ENCODE measurements at regions not wholly inside any gene's neighbourhood (a gene's known extent, or its start where the extent isn't known, plus 50 kb on each side); places are given as distances from the start of the nearest gene placed in this dataset.

GRCh38 chr1:187619175-187619574 lies 790.4 kb downstream of the PLA2G4A start:
- DNase-seq (ENCODE audit: low read depth in 4 of 4, low spot score in 2 of 4) = no peak

- DNase-seq (ENCODE audit: low read depth in 4 of 4, low spot score in 2 of 4) = no peak
These were observed 793.2 kb downstream of the PLA2G4A start for GRCh38 chr1:187621951-187622350.

GRCh38 chr1:187622545-187622944 lies 793.8 kb downstream of the PLA2G4A start:
- DNase-seq (ENCODE audit: low read depth in 4 of 4, low spot score in 2 of 4) = no peak

- no peak for DNase-seq (ENCODE audit: low read depth in 4 of 4, low spot score in 2 of 4)
These were observed 796.2 kb downstream of the PLA2G4A start for GRCh38 chr1:187624812-187625545.

- no peak for DNase-seq (ENCODE audit: low read depth in 4 of 4, low spot score in 2 of 4)
These were observed 797.3 kb downstream of the PLA2G4A start for GRCh38 chr1:187626056-187626455.

- no peak for DNase-seq (ENCODE audit: low read depth in 4 of 4, low spot score in 2 of 4)
These were observed 798.8 kb downstream of the PLA2G4A start for GRCh38 chr1:187627516-187627915.

GRCh38 chr1:187629075-187629474 lies 800.3 kb downstream of the PLA2G4A start:
- DNase-seq (ENCODE audit: low read depth in 4 of 4, low spot score in 2 of 4) = no peak

- no peak for DNase-seq (ENCODE audit: low read depth in 4 of 4, low spot score in 2 of 4)
These were observed 802.1 kb downstream of the PLA2G4A start for GRCh38 chr1:187630653-187631380.

- no peak for DNase-seq (ENCODE audit: low read depth in 4 of 4, low spot score in 2 of 4)
These were observed 802.6 kb downstream of the PLA2G4A start for GRCh38 chr1:187631381-187631675.

- no peak for DNase-seq (ENCODE audit: low read depth in 4 of 4, low spot score in 2 of 4)
These were observed 803.2 kb downstream of the PLA2G4A start for GRCh38 chr1:187631984-187632383.

GRCh38 chr1:187634940-187635339 lies 806.2 kb downstream of the PLA2G4A start:
- DNase-seq (ENCODE audit: low read depth in 4 of 4, low spot score in 2 of 4) = no peak

GRCh38 chr1:187638733-187639434 lies 810.1 kb downstream of the PLA2G4A start:
- DNase-seq (ENCODE audit: low read depth in 4 of 4, low spot score in 2 of 4) = no peak

GRCh38 chr1:187641015-187641414 lies 812.3 kb downstream of the PLA2G4A start:
- DNase-seq (ENCODE audit: low read depth in 4 of 4, low spot score in 2 of 4) = no peak

GRCh38 chr1:187641463-187641862 lies 812.7 kb downstream of the PLA2G4A start:
- DNase-seq (ENCODE audit: low read depth in 4 of 4, low spot score in 2 of 4) = no peak

- DNase-seq (ENCODE audit: low read depth in 4 of 4, low spot score in 2 of 4) = no peak
These were observed 813.2 kb downstream of the PLA2G4A start for GRCh38 chr1:187641907-187642306.

GRCh38 chr1:187645651-187646050 lies 816.9 kb downstream of the PLA2G4A start:
- DNase-seq (ENCODE audit: low read depth in 4 of 4, low spot score in 2 of 4) = no peak

GRCh38 chr1:187646536-187647107 lies 817.9 kb downstream of the PLA2G4A start:
- no peak for DNase-seq (ENCODE audit: low read depth in 4 of 4, low spot score in 2 of 4)

GRCh38 chr1:187648091-187648490 lies 819.3 kb downstream of the PLA2G4A start:
- no peak for DNase-seq (ENCODE audit: low read depth in 4 of 4, low spot score in 2 of 4)

GRCh38 chr1:187654635-187655034 lies 825.9 kb downstream of the PLA2G4A start:
- no peak for DNase-seq (ENCODE audit: low read depth in 4 of 4, low spot score in 2 of 4)

- no peak for DNase-seq (ENCODE audit: low read depth in 4 of 4, low spot score in 2 of 4)
These were observed 826.4 kb downstream of the PLA2G4A start for GRCh38 chr1:187655104-187655503.

- DNase-seq (ENCODE audit: low read depth in 4 of 4, low spot score in 2 of 4) = no peak
These were observed 836.7 kb downstream of the PLA2G4A start for GRCh38 chr1:187665483-187665882.
